Breast epithelium (tissue), 4 donors: ENCODE measurements at regions not wholly inside any gene's neighbourhood (a gene's known extent, or its start where the extent isn't known, plus 50 kb on each side); places are given as distances from the start of the nearest gene placed in this dataset.

Source experiments
- DNase-seq, 2 donors: peaks; one replicate each; pipeline ENCODE4 v3.0.0-alpha.2; 2019; ENCODE audit warnings: low spot score in 2 of 2
- H3K27ac ChIP-seq, 2 donors: fragments of 200-600 bp; sonication (generic) in 1 of 2; one replicate each; pipeline ENCODE4 v1.5.1; 2016 to 2019; ENCODE audit warnings: mild to moderate bottlenecking in 1 of 2
- H3K27me3 ChIP-seq, 2 donors: fragments of 200-600 bp; sonication (generic) in 1 of 2; one replicate each; pipeline versions ENCODE4 v1.5.1 to v1.6.0; 2017 to 2019; ENCODE audit warnings: control low read depth in 1 of 2, mild to moderate bottlenecking in 1 of 2
- H3K36me3 ChIP-seq: fragments of 200-600 bp; one replicate; pipeline ENCODE4 v1.5.1; 2019
- H3K4me1 ChIP-seq, 2 donors: fragments of 200-600 bp; sonication (generic); one replicate each; pipeline ENCODE4 v1.5.1; 2016 to 2019; ENCODE audit warnings: control low read depth in 1 of 2
- H3K4me3 ChIP-seq, 3 donors: fragments of 200-600 bp; sonication (generic); 1 replicate in 2 of 3; 2 replicates in 1 of 3; pipeline ENCODE4 v1.5.1; 2016 to 2019; ENCODE audit warnings: mild to moderate bottlenecking in 3 of 3, moderate library complexity in 2 of 3
- H3K9me3 ChIP-seq, 2 donors: fragments of 200-600 bp; sonication (generic) in 1 of 2; one replicate each; pipeline ENCODE4 v1.5.1; 2016 to 2019; ENCODE audit warnings: control low read depth in 1 of 2
- CTCF ChIP-seq, 3 donors: fragments of 450-650 bp; IDR thresholded peaks; one replicate each; pipeline ENCODE4 v1.5.1; 2016 to 2017; ENCODE audit warnings: antibody characterized with exemption in 3 of 3, mild to moderate bottlenecking in 3 of 3, moderate library complexity in 3 of 3
- POLR2A ChIP-seq: fragments of 450-650 bp; IDR thresholded peaks from one replicate; pipeline ENCODE4 v1.6.1; 2016; ENCODE audit warnings: antibody characterized with exemption, mild to moderate bottlenecking, moderate library complexity
- POLR2AphosphoS5 ChIP-seq, 3 donors: sonication (generic); formaldehyde crosslinking; IDR thresholded peaks; one replicate each; pipeline ENCODE4 v1.6.1; 2017; ENCODE audit warnings: antibody characterized with exemption in 3 of 3
- intact Hi-C: fragments of 100-400 bp; cut with DNase I; formaldehyde crosslinking; loops from one replicate; pipeline ENCODE4 v1.15.1; 2023; ENCODE audit warnings: low total_unique reads

DNA sequence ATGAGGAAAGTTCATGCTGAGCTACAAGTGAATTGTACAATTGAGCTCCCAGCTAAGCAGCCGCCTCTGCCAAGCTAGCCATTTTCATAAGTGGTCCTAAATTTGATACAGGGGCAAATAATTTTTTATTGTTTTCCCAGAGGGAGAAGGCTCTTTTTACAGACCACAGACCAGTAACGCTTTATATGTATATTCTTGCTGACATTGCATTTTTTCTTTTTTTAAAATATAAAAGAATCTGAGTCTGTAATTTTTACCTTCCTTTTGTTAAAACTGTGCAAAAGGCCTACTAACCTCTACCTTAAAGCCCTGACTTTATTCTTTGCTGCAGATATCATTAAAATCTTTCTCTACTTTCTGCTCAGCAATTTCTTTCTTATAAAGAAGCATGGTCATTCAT is 501.2 kb upstream of the INTU start:
- H3K4me3 ChIP-seq: no peak overlapping the region
- no peaks in the 10 kb centered on the region for H3K4me1 ChIP-seq
- no peaks in the 10 kb centered on the region for H3K9me3 ChIP-seq
- H3K36me3 ChIP-seq: no peaks in the 10 kb centered on the region
- intact Hi-C loops: no loop called here
- no peak for TF ChIP-seq POLR2A
- no peak for TF ChIP-seq CTCF (IDR thresholded peaks at IDR 0.05)
- no peak for TF ChIP-seq POLR2AphosphoS5 (IDR thresholded peaks at IDR 0.05)
- no peak for DNase-seq
- no peak overlapping the region for H3K27ac ChIP-seq
- no peaks in the 10 kb centered on the region for H3K27me3 ChIP-seq

DNA sequence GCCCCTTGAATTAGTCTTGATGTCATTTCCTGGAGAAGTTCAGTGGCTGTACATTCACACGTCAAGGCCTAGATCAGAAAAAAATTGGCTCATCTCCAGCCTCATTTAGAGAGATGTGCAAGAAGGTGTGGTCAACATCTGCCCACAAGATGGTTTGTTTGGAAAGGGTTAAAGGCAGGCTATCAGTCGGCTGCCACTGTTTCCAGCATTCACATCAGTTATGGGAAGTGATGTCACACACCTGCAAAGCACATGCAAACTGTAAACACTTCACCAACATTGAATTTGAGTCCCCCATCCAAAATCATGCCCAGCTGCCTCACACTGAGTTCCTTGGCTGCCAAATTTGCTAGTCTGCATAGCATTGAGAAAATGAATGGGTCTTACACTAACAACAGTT is 498.3 kb upstream of the INTU start:
- no peak for DNase-seq
- Histone ChIP-seq H3K36me3 (no peaks in the 10 kb centered on the region), H3K27me3 (no peaks in the 10 kb centered on the region), H3K27ac (no peak overlapping the region), H3K4me3 (no peak overlapping the region), H3K4me1 (no peaks in the 10 kb centered on the region), H3K9me3 (no peaks in the 10 kb centered on the region)
- TF ChIP-seq POLR2AphosphoS5 (IDR thresholded peaks at IDR 0.05): no peak
- TF ChIP-seq CTCF (IDR thresholded peaks at IDR 0.05): no peak
- TF ChIP-seq POLR2A: no peak
- intact Hi-C loops: no loop called here

DNA sequence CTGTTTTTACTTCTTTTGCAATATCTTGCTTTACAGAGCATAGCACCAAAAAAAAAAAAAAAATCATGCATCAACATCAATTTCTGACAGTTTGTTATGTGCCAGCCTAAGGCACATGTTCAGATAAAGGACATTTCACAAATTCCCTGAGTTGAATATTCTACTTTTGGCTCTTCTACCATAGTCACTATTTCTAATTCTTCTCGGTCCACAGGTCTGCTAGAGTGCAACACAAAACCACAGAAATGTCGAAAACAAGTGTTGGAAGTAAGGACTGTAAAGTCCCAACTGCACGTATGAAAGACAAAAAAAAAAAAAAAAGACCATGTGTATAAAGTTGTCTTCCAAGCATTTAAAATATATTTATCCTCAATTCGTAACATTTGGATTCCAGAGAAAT is 494.2 kb upstream of the INTU start:
- Histone ChIP-seq H3K4me1 (no peaks in the 10 kb centered on the region), H3K4me3 (no peak overlapping the region), H3K27me3 (no peaks in the 10 kb centered on the region), H3K27ac (no peak overlapping the region), H3K9me3 (no peaks in the 10 kb centered on the region), H3K36me3 (no peaks in the 10 kb centered on the region)
- DNase-seq: no peak
- TF ChIP-seq CTCF (IDR thresholded peaks at IDR 0.05) (no peak), POLR2AphosphoS5 (IDR thresholded peaks at IDR 0.05) (no peak), POLR2A (no peak)
- intact Hi-C loops: no loop called here

- intact Hi-C loops: no loop called here
- TF ChIP-seq POLR2A: no peak
- no peak for TF ChIP-seq CTCF (IDR thresholded peaks at IDR 0.05)
- TF ChIP-seq POLR2AphosphoS5 (IDR thresholded peaks at IDR 0.05): no peak
- DNase-seq: no peak
- Histone ChIP-seq H3K27ac (no peak overlapping the region), H3K4me3 (no peak overlapping the region), H3K36me3 (no peaks in the 10 kb centered on the region), H3K4me1 (no peaks in the 10 kb centered on the region), H3K9me3 (no peaks in the 10 kb centered on the region), H3K27me3 (no peaks in the 10 kb centered on the region)
Measured at GRCh38 chr4:127139788-127140286, 492.9 kb upstream of the INTU start.

- TF ChIP-seq POLR2A (no peak), POLR2AphosphoS5 (IDR thresholded peaks at IDR 0.05) (no peak), CTCF (IDR thresholded peaks at IDR 0.05) (no peak)
- intact Hi-C loops: no loop called here
Measured at GRCh38 chr4:127140306-127140705, 492.5 kb upstream of the INTU start.

More at GRCh38 chr4:127140306-127140705, 492.5 kb upstream of the INTU start:
- Histone ChIP-seq H3K27me3 (no peaks in the 10 kb centered on the region), H3K27ac (no peak overlapping the region), H3K36me3 (no peaks in the 10 kb centered on the region), H3K4me3 (no peak overlapping the region), H3K9me3 (no peaks in the 10 kb centered on the region), H3K4me1 (no peaks in the 10 kb centered on the region)
- DNase-seq: no peak
